K562 (cell line): ENCODE measurements at regions not wholly inside any gene's neighbourhood (a gene's known extent, or its start where the extent isn't known, plus 50 kb on each side); places are given as distances from the start of the nearest gene placed in this dataset.

ENCODE experiments used
- ATAC-seq: fragments of 200-7000 bp; cut with Tn5 transposase; 3 replicates; pipeline ENCODE4 v1.9.1; 2020; ENCODE audit warnings: moderate library complexity
- BruUV-seq: library from RNA; stranded (reverse); fragments of 400-500 nt; replicated peaks from 2 replicates; lab custom pipeline; 2021; lab: Mats Ljungman, UMichigan
- CTCF ChIA-PET: fragments of 300-600 bp; formaldehyde crosslinking; extraction: SDS; loops from one replicate; lab custom pipeline; 2021; ENCODE audit warnings: low intra/inter-chr PET ratio; lab: Yijun Ruan, JAX
- POLR2A ChIA-PET: fragments of 300-600, 350-650 bp; sonication (Branson Sonifier 250); formaldehyde crosslinking; extraction: SDS; loops from one replicate; lab custom pipeline; 2021; ENCODE audit warnings: antibody characterized with exemption, inconsistent platforms; lab: Yijun Ruan, JAX
- DNase-seq, 4 experiments: peaks; one replicate each; pipeline versions ENCODE4 v3.0.0 to v3.0.0-alpha.2; 2011 to 2018; ENCODE audit warnings: low spot score in 3 of 4, mixed read lengths in 3 of 4; ENCODE audit errors: extremely low read depth in 1 of 4
- FAIRE-seq: peaks from 2 replicates; lab custom pipeline; 2011; peaks lifted over from hg19 to GRCh38; lab: Jason Lieb, UNC
- H2AFZ ChIP-seq: 2 replicates; pipeline ENCODE4 v1.6.0; 2011; ENCODE audit warnings: low read depth, low read length, control low read depth, inconsistent platforms
- H3K27ac ChIP-seq: fragments of 200-600 bp; 3 replicates; pipeline ENCODE4 v1.8.0; 2011; ENCODE audit warnings: low read depth, mild to moderate bottlenecking, control low read depth, inconsistent platforms, low read length, moderate library complexity, mixed read lengths; ENCODE audit errors: extremely low read depth
- H3K27me3 ChIP-seq, 2 experiments: fragments of 300-600 bp in 1 of 2; 2 replicates in 1 of 2; 3 replicates in 1 of 2; pipeline versions ENCODE4 v1.6.0 to v1.8.0; 2011; ENCODE audit warnings: inconsistent platforms in 2 of 2, low read length in 2 of 2, mild to moderate bottlenecking in 1 of 2, mixed read lengths in 1 of 2, moderate library complexity in 1 of 2; ENCODE audit not compliant: control insufficient read depth in 2 of 2, insufficient read depth in 2 of 2
- H3K36me3 ChIP-seq: fragments of 300-600 bp; 3 replicates; pipeline ENCODE4 v1.8.0; 2011; ENCODE audit warnings: mild to moderate bottlenecking, low read length, inconsistent platforms; ENCODE audit not compliant: control insufficient read depth, insufficient read depth
- H3K4me1 ChIP-seq, 2 experiments: fragments of 200-600 bp in 1 of 2; replicated peaks in 1 of 2; 2 replicates in 1 of 2; 3 replicates in 1 of 2; pipeline versions ENCODE4 v1.5.1 to v1.8.0; 2011; ENCODE audit warnings: inconsistent platforms in 2 of 2, low read length in 2 of 2, mild to moderate bottlenecking in 1 of 2, mixed read lengths in 1 of 2, moderate library complexity in 1 of 2; ENCODE audit not compliant: control insufficient read depth in 2 of 2, insufficient read depth in 2 of 2
- H3K4me2 ChIP-seq: 2 replicates; pipeline ENCODE4 v1.6.1; 2011; ENCODE audit warnings: low read length, control low read depth, inconsistent platforms, mixed read lengths; ENCODE audit not compliant: insufficient read depth
- H3K4me3 ChIP-seq: fragments of 200-600 bp; sonication (generic), shearing (Covaris generic); 2 replicates; pipeline ENCODE4 v1.5.1; 2016; ENCODE audit warnings: control low read depth, inconsistent platforms
- H3K79me2 ChIP-seq: fragments of 200-600 bp; 3 replicates; pipeline ENCODE4 v1.8.0; 2011; ENCODE audit warnings: low read length, inconsistent platforms; ENCODE audit not compliant: control insufficient read depth, insufficient read depth
- H3K9ac ChIP-seq, 2 experiments: 2 replicates each; pipeline versions ENCODE4 v1.6.0 to v1.6.1; 2011; ENCODE audit warnings: low read depth in 2 of 2, low read length in 2 of 2, control low read depth in 1 of 2, inconsistent platforms in 1 of 2, mild to moderate bottlenecking in 1 of 2, mixed read lengths in 1 of 2; ENCODE audit not compliant: insufficient read depth in 1 of 2
- H3K9me1 ChIP-seq: one replicate; pipeline ENCODE4 v1.6.0; 2011; ENCODE audit warnings: inconsistent platforms, mild to moderate bottlenecking, low read length, moderate library complexity; ENCODE audit not compliant: control insufficient read depth, insufficient read depth
- H3K9me3 ChIP-seq: replicated peaks from 2 replicates; pipeline ENCODE4 v1.5.1; 2011; ENCODE audit warnings: low read depth, low read length, inconsistent platforms; ENCODE audit not compliant: control insufficient read depth, insufficient read depth
- H4K20me1 ChIP-seq: replicated peaks from 2 replicates; pipeline ENCODE4 v1.6.1; 2011; ENCODE audit warnings: low read length, inconsistent platforms, mixed read lengths; ENCODE audit not compliant: control insufficient read depth, insufficient read depth
- ATF2 ChIP-seq: sonication (generic); formaldehyde crosslinking; IDR thresholded peaks from 2 replicates; pipeline ENCODE4 v1.8.1; 2022; ENCODE audit warnings: missing genetic modification reagents
- BRCA1 ChIP-seq, 2 experiments: fragments of 450-650 bp in 1 of 2; sonication (generic) in 1 of 2; formaldehyde crosslinking in 1 of 2; IDR thresholded peaks; 2 replicates each; pipeline versions ENCODE4 v1.5.0 to v1.6.1; 2017 to 2020; ENCODE audit warnings: mild to moderate bottlenecking in 1 of 2, missing genetic modification reagents in 1 of 2
- CBFA2T2 ChIP-seq: fragments of 450-650 bp; conservative IDR thresholded peaks from 2 replicates; pipeline ENCODE4 v1.6.1; 2017; ENCODE audit warnings: mild to moderate bottlenecking
- CCNT2 ChIP-seq: IDR thresholded peaks from 2 replicates; pipeline ENCODE4 v1.6.1; 2011; ENCODE audit warnings: borderline replicate concordance, low read depth, mild to moderate bottlenecking, moderate library complexity, mixed read lengths, low read length; ENCODE audit not compliant: insufficient read length; ENCODE audit errors: extremely low read depth
- CEBPB ChIP-seq: fragments of 450-650 bp; IDR thresholded peaks from 2 replicates; pipeline ENCODE4 v1.6.1; 2016; ENCODE audit warnings: missing genetic modification characterization, missing compliant biosample characterization
- ELK1 ChIP-seq: sonication (generic); formaldehyde crosslinking; IDR thresholded peaks from 2 replicates; pipeline ENCODE4 v1.8.1; 2022; ENCODE audit warnings: missing genetic modification reagents
- HDGF ChIP-seq: fragments of 450-650 bp; IDR thresholded peaks from 2 replicates; pipeline ENCODE4 v1.6.1; 2016
- HMBOX1 ChIP-seq: sonication (generic); IDR thresholded peaks from 2 replicates; pipeline ENCODE4 v1.6.1; 2016
- MITF ChIP-seq: IDR thresholded peaks from 2 replicates; pipeline ENCODE4 v1.6.1; 2014; ENCODE audit warnings: antibody characterized with exemption
- MXD1 ChIP-seq: fragments of 250-450 bp; sonication (Bioruptor Pico); IDR thresholded peaks from 2 replicates; pipeline ENCODE4 v1.8.0; 2021; ENCODE audit warnings: borderline replicate concordance, mild to moderate bottlenecking, moderate library complexity; ENCODE audit not compliant: poor library complexity, severe bottlenecking
- MYC ChIP-seq, 2 experiments: fragments of 250-450 bp in 1 of 2; sonication (Bioruptor Pico) in 1 of 2; IDR thresholded peaks; 2 replicates each; pipeline versions ENCODE4 v1.5.1 to v1.6.1; 2012 to 2021; ENCODE audit warnings: low read depth in 2 of 2, borderline replicate concordance in 1 of 2, improper control_type of control experiment in 1 of 2, low read length in 1 of 2, mild to moderate bottlenecking in 1 of 2, moderate library complexity in 1 of 2
- YBX1 ChIP-seq: fragments of 450-650 bp; IDR thresholded peaks from 2 replicates; pipeline ENCODE4 v1.7.1; 2016; ENCODE audit warnings: mild to moderate bottlenecking
- ZBTB43 ChIP-seq: sonication (generic); formaldehyde crosslinking; IDR thresholded peaks from 2 replicates; pipeline ENCODE4 v1.8.0; 2023; ENCODE audit warnings: mild to moderate bottlenecking, missing genetic modification reagents
- ZNF175 ChIP-seq: fragments of 200-800 bp; sonication (Bioruptor generic); IDR thresholded peaks from 2 replicates; pipeline ENCODE4 v1.6.1; 2016; ENCODE audit warnings: low read depth, mild to moderate bottlenecking, missing genetic modification characterization, missing compliant biosample characterization
- WGBS: fragments of 100-300 bp; shearing (Covaris generic); methylation state at CpG from one replicate; pipeline ENCODE4 v1.1.6; 2016; ENCODE audit warnings: low coverage, mixed read lengths; ENCODE audit not compliant: insufficient coverage; ENCODE audit errors: missing lambda C conversion rate; 5-methylcytosine and 5-hydroxymethylcytosine counted together
- in situ Hi-C: fragments of 300-500 bp; cut with MboI; formaldehyde crosslinking; loops from 4 replicates; pipeline ENCODE4 v1.15.0; 2018; ENCODE audit warnings: inconsistent platforms, mixed read lengths
- intact Hi-C: fragments of 100-400 bp; cut with micrococcal nuclease; formaldehyde crosslinking; loops from 2 replicates; pipeline ENCODE4 v1.14.2; 2022

- Histone ChIP-seq H3K9ac (no peak overlapping the region), H3K4me2 (no peak overlapping the region), H3K9me3 (no peaks in the 10 kb centered on the region), H3K9me1 (no peaks in the 10 kb centered on the region), H2AFZ (no peak overlapping the region), H3K36me3 (no peaks in the 10 kb centered on the region), H3K27me3 (no peaks in the 10 kb centered on the region), H3K4me3 (no peak overlapping the region), H3K4me1 (peaks cover 0 to 10% of the 10 kb centered on the region in 2 experiments; a peak in 2 of 5 replicates), H3K79me2 (no peaks in the 10 kb centered on the region), H4K20me1 (no peaks in the 10 kb centered on the region), H3K27ac (no peak overlapping the region)
- intact Hi-C loops = no loop called here
- no peak for ATAC-seq
- in situ Hi-C loops = no loop called here
- no peak for FAIRE-seq
- POLR2A ChIA-PET = interaction anchor here (1.0 kb wide), 2 partner anchors 10 to 15 kb away, joined by 4 read pairs; no protein-coding TSS in a partner anchor
- TF ChIP-seq YBX1 = no peak
- TF ChIP-seq MYC (IDR thresholded peaks at IDR 0.05; ENCODE audit: low read depth, low read length) = no peak
- TF ChIP-seq MYC (CRISPR knock-in tag; IDR thresholded peaks at IDR 0.05; ENCODE audit: borderline replicate concordance, low read depth) = no peak
- TF ChIP-seq MXD1 = no peak
- no peak for TF ChIP-seq HMBOX1
- no peak for TF ChIP-seq MITF
- TF ChIP-seq CBFA2T2 = no peak
- no peak for TF ChIP-seq CEBPB (tag)
- TF ChIP-seq ZBTB43 = no peak
- TF ChIP-seq BRCA1 (IDR thresholded peaks at IDR 0.05) = no peak
- no peak for TF ChIP-seq BRCA1 (CRISPR knock-in tag; IDR thresholded peaks at IDR 0.05)
- no peak for TF ChIP-seq ATF2 (CRISPR knock-in tag)
- no peak for TF ChIP-seq HDGF
- TF ChIP-seq CCNT2 = no peak
- no peak for TF ChIP-seq ELK1
- TF ChIP-seq ZNF175 = no peak
- BruUV-seq = no TSS peak
- CTCF ChIA-PET = no interaction called here
- 35% methylated on average over 3 of the region's 3 CpGs for WGBS
- no peak for DNase-seq
Measured at GRCh38 chr6:56890066-56890465, 64.8 kb upstream of the BEND6 start.
